ENCODE measurements at regions not wholly inside any gene's neighbourhood (a gene's known extent, or its start where the extent isn't known, plus 50 kb on each side); places are given as distances from the start of the nearest gene placed in this dataset.

DNA sequence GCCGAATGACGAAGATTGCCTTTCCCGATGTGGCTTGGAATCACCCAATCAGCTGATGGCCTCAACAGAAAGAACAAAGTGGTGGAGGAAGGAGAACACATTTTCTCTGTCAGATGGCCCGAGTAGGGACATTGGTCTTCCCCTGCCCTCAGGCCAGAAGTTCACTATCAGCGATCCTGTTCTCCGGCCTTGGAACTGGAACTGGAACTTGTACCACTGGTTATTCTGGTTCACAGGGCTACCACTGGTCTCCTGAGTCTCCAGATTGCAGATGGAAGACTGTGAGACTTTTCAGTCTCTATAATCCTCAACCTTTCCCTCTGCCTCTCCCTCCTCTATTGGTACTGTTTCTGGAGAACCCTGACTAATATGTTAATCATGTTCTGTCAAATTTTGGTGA lies 180.4 kb downstream of the ANKRD30B start:
- TF ChIP-seq CTCF (IDR thresholded peaks at IDR 0.05; ENCODE audit: low read depth, low read length), result no peak
- Histone ChIP-seq H3K27ac (no peak overlapping the region), H3K27me3 (ENCODE audit: insufficient read depth, low read depth, severe bottlenecking) (peaks cover 63% of the 10 kb centered on the region), H3K36me3 (no peaks in the 10 kb centered on the region), H3K4me3 (ENCODE audit: low read depth, low read length) (no peak overlapping the region), H3K9me3 (ENCODE audit: severe bottlenecking) (no peaks in the 10 kb centered on the region)
- DNase-seq, result no peak

GRCh38 chr18:14930076-14930475 lies 182.1 kb downstream of the ANKRD30B start:
- Histone ChIP-seq H3K4me3 (ENCODE audit: low read depth, low read length) (no peak overlapping the region), H3K9me3 (ENCODE audit: severe bottlenecking) (no peaks in the 10 kb centered on the region), H3K27me3 (ENCODE audit: insufficient read depth, low read depth, severe bottlenecking) (peaks cover 60% of the 10 kb centered on the region), H3K27ac (no peak overlapping the region), H3K36me3 (no peaks in the 10 kb centered on the region)
- DNase-seq, result no peak
- no peak for TF ChIP-seq CTCF (IDR thresholded peaks at IDR 0.05; ENCODE audit: low read depth, low read length)

- TF ChIP-seq CTCF (IDR thresholded peaks at IDR 0.05; ENCODE audit: low read depth, low read length), result no peak
- no peak for DNase-seq
- H3K9me3 ChIP-seq (ENCODE audit: severe bottlenecking), result no peaks in the 10 kb centered on the region
These were observed 182.6 kb downstream of the ANKRD30B start for GRCh38 chr18:14930576-14930975.

DNA sequence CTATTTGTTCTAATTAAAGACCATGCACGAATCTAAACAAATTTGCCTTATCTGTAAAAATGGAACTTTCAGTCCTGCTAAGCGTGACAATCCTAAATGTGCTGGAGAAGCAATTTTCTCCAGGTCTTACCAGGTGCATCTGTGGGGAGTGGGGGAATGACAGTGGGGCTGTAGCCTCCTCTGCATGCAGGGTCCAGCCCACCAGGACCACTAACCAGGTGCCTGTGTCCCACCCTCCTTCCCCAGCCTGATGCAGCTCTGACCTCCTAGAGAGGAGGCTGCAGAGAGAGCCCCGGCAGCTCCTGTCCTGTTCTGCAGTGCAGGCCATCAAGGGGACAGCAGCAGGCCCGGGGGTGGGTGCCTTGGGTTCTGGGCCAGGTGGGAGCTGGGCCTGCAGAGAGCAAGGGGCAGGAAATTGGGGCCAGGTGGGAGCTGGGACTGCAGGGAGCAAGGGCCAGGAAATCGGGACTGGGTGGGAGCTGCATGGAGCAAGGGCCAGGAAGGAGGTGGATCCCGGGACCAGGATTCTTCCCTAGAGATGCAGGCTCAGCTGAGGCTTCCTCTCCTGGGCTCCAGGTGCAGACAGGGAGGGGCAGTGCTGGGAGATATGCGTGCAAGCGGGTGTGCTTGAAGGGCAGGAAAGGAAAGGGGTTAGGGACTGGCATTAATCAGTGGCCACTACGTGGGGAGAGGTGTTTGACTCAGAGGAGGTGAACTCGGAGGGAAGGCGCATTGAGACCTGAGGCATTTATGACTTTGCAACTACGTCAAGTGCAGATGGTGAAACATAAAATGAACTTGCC lies 185.3 kb downstream of the ANKRD30B start:
- H3K27me3 ChIP-seq (ENCODE audit: insufficient read depth, low read depth, severe bottlenecking), result peaks cover 54% of the 10 kb centered on the region
- no peak for DNase-seq
- no peaks in the 10 kb centered on the region for H3K36me3 ChIP-seq
- no peaks in the 10 kb centered on the region for H3K9me3 ChIP-seq (ENCODE audit: severe bottlenecking)
- no peak overlapping the region for H3K4me3 ChIP-seq (ENCODE audit: low read depth, low read length)
- no peak for TF ChIP-seq CTCF (IDR thresholded peaks at IDR 0.05; ENCODE audit: low read depth, low read length)
- no peak overlapping the region for H3K27ac ChIP-seq

More at GRCh38 chr18:14930576-14930975, 182.6 kb downstream of the ANKRD30B start:
- Histone ChIP-seq H3K4me3 (ENCODE audit: low read depth, low read length) (no peak overlapping the region), H3K27me3 (ENCODE audit: insufficient read depth, low read depth, severe bottlenecking) (peaks cover 61% of the 10 kb centered on the region), H3K36me3 (no peaks in the 10 kb centered on the region), H3K27ac (no peak overlapping the region)

GRCh38 chr18:14933964-14934363 lies 186.0 kb downstream of the ANKRD30B start:
- Histone ChIP-seq H3K4me3 (ENCODE audit: low read depth, low read length) (no peak overlapping the region), H3K27ac (no peak overlapping the region), H3K27me3 (ENCODE audit: insufficient read depth, low read depth, severe bottlenecking) (peaks cover 48% of the 10 kb centered on the region), H3K9me3 (ENCODE audit: severe bottlenecking) (no peaks in the 10 kb centered on the region), H3K36me3 (no peaks in the 10 kb centered on the region)
- TF ChIP-seq CTCF (IDR thresholded peaks at IDR 0.05; ENCODE audit: low read depth, low read length), result no peak
- DNase-seq, result no peak

DNA sequence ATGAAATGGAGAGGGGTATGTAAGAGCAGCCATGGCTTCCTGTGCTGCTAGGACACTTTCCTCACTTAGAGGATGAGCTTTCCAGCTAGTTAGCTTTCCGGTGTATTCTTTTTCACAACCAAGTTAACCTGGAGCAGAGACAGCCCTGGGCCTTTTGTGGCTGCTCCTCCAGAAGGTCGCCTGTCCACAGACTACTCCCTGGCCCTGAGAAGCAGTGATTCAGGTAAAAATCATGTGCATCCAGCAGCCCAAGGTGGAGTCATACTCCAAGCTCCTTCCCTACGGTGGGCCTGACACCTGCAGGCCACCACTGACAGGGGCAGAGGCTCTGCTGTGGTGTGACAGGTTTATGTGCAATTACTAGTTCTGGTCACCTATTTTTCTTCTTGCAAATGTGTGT lies 187.2 kb downstream of the ANKRD30B start:
- H3K27ac ChIP-seq, result no peak overlapping the region
- DNase-seq, result no peak
- no peaks in the 10 kb centered on the region for H3K9me3 ChIP-seq (ENCODE audit: severe bottlenecking)
- TF ChIP-seq CTCF (IDR thresholded peaks at IDR 0.05; ENCODE audit: low read depth, low read length), result no peak
- H3K36me3 ChIP-seq, result no peaks in the 10 kb centered on the region
- H3K4me3 ChIP-seq (ENCODE audit: low read depth, low read length), result no peak overlapping the region
- H3K27me3 ChIP-seq (ENCODE audit: insufficient read depth, low read depth, severe bottlenecking), result peaks cover 44% of the 10 kb centered on the region
